T-helper 2 cell (primary cell): ENCODE measurements at regions not wholly inside any gene's neighbourhood (a gene's known extent, or its start where the extent isn't known, plus 50 kb on each side); places are given as distances from the start of the nearest gene placed in this dataset.
"Not testable (repeated sequence)": the region's sequence is repeated elsewhere in the genome, so short reads cannot be mapped to it uniquely, and the experiment has no call there.

Experiments
- DNase-seq, 5 experiments: peaks; one replicate each; pipeline versions ENCODE4 v3.0.0 to v3.0.0-alpha.2; 2012 to 2022

DNA sequence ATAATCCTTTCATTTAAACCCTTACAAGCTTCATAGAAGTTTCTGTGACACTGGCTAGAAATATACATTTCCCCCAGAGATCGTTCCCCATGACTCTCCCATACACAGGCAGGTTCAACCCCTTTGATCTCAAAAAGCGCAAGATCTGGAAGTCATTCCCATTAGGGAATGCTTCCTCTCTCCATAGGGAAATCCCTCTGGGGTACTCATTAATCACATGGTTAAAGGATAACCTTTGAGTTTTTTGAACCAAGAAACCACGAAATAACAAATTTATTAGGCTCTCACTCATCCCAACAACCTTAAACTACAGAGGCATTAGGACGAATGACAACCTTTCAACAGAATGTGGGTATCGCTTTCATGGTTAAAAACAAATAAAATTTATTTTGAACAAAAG is 211.9 kb upstream of the PRICKLE2 start:
- DNase-seq: no peak

DNA sequence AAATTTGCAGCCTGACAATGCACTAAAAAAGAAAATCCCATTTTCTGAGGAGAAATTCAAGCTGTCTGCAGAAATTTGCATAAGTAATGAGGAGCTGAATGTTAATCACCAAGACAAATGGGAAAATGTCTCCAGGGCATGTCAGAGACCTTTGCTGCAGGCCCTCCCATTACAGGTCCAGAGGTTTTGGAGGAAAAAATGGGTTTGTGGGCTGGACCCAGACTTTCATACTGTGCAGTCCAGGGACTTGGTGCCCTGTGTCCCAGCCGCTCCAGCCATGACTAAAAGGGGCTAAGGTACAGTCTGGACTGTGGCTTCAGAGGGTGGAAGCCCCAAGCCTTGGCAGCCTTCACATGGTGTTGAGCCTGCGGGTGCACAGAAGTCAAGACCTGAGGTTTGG is 209.8 kb upstream of the PRICKLE2 start:
- DNase-seq: not testable (repeated sequence)

DNA sequence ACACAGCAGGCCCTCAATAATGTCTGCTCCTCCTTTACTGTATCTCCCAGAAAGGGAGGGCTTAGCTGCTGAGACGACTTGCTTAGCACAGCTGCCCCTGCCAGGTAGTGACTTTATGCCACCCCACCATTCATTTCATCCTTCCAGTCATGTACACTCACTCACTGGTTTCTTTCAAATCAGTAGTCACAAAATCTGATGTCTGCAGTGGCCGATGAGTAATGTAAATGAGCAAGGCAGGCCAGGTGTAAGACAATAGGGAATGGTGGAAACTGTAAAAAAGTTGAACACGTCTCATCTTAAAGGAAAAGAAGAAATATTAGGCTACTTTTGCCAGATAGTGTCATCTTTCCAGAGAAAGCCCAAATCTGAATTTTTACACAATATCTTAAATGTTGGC is 207.6 kb upstream of the PRICKLE2 start:
- DNase-seq: no peak

DNA sequence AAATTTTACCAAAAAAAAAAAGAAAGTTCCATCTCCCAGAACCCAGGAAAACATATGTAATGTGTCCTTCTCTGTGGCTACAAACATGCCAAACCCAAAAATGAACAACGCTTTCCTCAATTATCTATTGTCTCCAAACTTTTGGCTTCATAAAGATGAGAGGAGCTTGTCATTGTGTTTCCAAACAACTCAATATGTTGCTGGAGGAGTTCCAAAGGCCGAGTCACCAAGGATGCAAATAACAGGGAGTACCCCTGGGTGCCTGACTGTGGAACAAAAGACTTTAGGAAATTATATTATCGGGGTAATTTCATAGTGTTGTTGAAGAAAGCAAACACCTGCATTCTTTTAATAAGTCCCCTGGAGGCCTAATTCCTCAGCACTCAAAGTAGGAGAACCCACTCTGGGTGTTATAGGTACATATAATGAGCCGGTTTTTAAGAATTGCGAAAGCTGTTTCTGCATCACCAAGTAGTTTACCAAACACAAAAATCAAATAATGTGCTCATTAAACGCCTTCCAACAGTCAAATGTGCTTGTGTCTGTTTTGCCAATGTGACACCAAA is 206.3 kb upstream of the PRICKLE2 start:
- no peak for DNase-seq

DNA sequence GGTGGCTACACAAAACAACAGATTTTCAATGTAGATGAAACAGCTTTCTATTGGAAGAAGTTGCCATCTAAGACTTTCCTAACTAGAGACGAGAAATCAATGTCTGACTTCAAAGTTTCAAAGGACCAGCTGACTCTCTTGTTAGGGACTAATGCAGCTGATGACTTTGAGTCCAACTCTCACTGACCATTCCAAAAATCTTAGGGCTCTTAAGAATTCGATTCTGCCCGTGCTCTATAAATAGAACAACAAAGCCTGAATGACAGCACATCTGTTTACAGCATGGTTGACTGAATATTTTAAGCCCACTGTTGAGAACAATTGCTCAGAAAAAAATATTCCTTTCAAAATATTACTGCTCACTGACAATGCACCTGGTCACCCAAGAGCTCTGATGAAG is 202.4 kb upstream of the PRICKLE2 start:
- no peak for DNase-seq

DNA sequence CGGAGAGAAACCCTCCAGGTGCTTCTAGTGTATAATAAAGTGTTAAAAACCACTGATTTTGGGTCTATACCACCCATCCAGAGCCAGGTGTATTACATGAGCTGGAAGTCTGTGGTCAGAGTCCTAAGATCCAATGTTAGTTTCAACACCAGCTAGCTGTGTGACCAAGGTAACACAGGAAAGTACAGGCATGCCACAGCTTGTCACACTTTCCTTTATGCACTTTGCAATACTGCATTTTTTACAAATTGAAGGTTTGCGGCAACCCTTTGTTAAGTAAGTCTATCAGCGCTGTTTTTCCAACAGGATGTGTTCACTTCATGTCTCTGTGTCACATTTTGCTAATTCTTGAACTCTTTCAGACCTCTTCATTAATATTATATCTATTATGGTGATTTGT is 201.3 kb upstream of the PRICKLE2 start:
- no peak for DNase-seq

DNA sequence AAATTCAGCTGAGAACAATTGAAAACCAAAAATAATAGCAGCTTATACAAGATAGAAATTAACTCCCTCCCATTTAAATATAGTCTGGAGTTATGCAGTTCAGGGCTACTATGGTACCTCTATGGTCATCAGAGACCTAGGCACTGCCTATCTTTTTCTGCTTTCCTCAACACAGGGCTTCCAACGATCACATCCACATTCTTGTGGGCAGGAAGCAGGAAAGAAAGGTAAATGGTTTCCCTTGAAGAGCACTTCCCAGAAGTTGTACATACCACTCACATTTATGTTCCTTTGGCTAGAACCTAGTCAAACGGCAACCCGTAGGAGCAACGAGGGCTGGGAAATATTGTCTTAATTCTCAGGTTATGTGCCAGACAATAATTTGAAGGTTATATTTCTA is 197.7 kb upstream of the PRICKLE2 start:
- no peak for DNase-seq

DNA sequence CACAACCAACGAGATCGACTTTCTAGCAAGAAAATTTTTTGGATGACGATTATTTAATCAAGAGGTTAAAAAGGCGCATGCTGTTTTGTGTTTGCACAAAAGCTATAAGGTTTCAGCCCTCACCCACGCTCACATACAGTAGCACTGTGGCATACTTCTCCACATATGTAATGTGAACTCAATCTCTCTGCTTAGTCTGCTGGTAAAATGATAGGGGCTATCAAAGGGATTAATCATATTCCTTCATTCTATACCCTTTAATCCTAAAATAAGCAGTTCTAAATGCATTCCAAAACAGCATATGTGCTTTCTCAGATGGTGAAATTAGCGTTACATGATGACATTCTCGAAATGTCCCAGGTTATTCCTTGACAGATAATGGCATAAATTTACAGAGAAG is 196.9 kb upstream of the PRICKLE2 start:
- no peak for DNase-seq

DNA sequence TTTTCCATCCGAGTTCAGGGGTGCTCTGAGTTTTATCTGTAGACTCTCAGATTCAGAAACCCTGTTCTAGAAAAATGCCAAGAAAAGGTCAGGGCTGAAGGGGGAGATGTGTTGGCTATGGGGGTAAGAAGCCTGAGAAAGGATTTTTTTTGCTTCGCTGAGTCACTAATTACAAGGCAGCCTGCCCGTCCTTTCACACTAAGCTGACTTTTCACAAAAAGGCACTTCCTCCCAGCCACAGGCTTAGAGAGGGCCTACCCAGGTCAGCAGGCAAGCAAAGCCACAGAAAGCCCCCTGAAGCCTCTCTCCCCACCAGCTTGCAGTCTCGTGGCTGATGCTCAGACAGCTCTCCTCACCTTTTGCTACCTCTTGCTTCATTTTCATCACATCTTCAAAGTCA is 192.6 kb upstream of the PRICKLE2 start:
- no peak for DNase-seq

DNA sequence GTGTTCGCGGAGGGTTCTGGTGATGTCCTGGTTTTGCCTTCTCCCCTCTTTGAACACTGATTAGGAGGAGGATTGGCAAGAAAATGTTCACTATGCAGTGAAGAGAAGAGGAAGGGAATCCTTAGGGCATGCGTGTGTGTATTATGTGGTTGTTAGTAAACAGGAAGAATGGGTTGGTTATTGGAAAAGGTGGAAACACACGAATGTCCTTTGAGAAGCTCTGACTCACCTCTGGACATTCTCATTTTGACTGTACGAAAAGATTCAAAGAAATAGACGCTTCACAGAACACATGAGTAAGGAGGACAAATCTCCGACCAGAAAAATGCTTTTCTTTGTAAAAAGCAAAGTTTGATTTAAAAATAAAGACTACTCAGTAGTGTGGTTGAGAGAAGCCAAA is 188.8 kb upstream of the PRICKLE2 start:
- DNase-seq: no peak

DNA sequence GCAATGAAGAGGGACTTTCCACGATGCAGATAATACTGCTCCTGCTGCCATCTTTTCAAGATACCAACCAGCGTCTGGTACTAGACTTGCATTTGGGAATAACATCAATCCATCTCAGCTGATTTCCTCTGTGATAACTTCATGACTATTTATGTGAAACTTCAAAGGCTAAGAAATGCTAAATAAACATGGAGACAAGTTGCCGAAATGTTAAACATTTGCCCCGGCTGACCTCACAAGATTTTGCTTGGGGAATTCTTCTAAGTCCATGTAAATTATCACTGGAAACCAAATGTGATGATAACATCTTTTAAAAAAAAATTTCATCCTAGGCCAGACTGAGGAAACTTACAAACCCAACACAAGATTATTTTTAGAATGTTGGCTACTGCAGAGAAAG is 185.8 kb upstream of the PRICKLE2 start:
- DNase-seq: no peak

DNA sequence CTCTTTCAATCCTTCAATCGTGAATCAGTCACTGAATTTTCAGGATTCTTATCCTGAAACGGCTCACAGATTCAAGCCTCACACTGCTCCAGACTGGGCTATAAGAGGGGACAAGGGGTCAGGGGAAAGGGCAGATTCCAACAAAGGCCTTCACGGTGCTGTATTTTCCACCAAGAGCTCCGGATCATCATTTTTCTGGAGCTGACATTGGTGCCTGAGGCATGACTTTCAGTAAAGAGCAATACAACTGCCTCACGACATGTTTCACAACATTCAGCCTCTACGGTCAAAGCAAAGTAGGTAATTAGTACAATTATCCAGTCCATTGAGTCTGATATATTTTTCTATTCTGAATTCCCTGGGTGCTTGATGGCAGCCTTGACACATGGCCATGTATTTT is 185.0 kb upstream of the PRICKLE2 start:
- DNase-seq: no peak

DNA sequence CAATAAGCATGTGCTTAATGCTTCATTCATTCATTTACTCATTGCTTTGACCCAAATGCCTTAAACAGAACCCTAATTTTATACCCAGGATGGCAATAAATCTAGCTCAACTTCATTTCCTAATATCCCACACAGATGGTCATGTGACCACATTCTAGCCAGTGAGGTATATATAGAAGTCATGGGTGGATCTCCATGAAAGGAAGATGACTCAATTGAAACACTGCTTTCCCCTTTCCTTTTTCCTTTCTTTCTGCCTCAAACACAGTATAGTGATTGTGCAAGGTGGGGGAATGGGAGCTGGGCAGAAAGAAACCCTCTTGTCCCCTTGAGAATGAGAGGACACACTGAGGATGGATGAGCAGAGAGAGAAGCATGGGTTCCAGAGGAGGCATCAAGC is 183.5 kb upstream of the PRICKLE2 start:
- DNase-seq: no peak

DNA sequence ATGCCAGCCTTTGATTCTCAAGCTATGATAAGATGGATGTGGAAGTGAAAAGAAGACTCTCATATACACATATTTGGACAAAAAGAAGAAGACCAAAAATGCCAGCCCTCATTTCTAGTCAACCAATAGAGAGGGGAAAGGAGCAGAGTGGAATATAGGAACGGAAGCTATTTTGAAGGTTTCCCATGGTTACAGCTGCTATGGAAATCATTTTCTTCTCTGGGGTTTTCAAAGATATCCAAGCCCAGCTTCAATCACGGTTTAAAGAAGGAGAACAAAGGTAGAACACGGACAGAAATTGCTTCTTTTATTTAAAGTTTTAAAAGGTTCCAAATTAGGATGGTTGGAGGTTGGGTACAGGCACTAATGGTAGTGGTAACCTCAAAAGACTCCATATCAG is 181.0 kb upstream of the PRICKLE2 start:
- DNase-seq: no peak

DNA sequence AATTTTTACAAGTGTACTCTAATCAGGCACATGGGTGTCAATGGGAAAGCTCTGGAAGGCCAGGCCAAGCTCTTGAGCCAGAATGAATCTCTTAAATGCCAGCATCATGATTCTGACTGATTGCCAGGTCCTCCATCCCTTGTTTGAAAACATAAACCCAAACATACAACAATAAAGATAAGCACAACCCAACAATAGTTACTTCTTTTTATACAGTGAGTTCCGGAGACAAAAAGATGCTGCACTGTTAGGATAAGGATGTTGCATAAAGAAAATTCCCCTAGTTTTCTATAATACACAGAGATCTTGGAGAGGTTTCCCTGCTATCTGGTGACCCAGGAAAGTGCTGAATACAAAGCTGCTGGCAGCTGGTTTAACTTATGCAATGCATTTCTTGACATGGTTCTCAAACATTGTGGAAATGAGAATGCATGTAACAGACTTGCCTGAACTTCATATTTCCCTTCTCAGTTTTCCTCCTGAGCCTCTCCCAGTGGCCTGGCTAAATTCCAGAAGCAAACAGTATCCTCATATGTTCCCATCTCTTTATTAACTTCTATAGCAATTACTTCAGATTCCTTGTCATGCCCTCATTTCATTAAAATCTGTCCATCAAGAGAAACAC is 180.1 kb upstream of the PRICKLE2 start:
- no peak for DNase-seq

DNA sequence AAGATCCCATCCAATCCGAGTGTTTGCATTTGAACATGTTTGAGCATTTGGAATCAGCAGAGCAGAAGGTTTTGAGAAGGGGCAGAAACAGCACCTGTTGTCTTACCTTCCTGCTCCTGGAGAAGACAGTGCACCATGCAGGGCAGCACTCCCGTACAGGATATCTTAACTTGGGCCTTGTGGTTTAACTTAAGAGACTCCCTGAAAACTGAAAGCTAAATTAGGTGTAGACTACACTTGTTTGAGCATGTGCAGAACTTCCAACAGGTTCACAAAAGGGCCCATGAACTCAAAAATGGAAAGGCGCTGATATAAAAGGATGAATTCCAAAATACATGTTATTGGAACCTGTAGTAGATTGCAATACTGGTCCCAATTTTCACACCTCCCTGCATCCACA is 175.4 kb upstream of the PRICKLE2 start:
- DNase-seq: no peak

DNA sequence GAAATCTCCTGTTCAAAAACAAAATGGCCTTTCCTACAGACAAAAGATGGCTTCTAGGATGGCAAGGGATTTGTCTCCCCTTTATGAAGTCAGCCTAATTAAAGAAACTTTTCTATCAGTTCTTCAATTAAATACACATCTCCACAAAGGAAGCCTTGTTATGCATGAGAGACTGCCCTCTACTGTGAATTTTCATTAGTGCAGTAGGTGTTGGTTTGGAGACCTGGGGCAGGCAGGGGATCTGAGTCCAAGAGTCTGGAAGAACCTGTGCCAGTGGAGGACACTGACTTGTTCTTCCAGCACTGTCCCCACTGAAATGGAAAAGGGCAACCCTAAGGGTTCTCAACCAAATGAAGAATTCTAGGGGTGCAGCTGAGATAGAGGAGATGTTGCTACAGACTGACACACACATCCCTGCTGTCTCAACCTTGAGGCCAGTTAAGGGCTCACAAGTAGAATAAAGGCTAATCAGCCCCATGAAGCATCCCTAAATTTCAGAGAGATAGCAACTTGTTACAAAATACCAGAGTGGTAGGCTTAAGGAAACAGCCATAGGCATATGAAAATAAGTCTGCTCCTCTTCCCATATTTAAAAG is 174.0 kb upstream of the PRICKLE2 start:
- peak in 1 of 5 experiments; percentile 12 for DNase-seq

DNA sequence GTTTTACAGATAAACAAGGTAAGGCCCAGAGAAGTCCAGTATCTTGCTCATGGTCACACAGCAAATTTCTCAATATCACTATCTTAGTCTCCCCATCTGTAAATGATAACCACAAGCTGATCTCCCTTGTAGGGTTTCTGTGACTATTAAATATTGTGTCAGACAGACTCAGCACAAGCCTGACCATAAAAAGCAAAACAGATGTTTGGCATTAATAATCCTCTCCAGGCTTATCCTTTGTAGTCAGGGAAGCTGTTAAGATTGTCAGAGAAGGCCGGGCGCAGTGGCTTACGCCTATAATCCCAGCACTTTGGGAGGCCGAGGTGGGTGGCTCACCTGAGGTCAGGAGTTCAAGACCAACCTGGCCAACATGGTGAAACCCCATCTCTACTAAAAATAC is 173.2 kb upstream of the PRICKLE2 start:
- DNase-seq: no peak

DNA sequence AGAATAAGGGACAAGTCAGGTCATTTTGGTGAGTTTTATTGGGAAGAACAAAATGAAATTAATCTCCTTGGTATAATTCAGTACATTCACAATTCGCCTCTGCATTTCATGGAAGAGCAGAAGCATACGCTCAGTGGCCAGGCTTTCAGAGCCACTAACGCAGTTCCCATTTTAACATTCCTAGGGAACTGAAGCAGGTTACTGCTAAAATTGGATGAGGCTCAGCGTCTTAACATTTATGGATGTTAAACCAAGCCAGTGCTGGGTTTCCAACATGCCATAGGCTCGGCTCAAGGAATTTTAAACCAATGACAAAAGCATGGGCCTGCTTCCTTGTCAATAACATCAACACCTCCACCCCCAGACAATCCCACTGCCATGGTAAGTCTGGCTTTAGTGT is 172.7 kb upstream of the PRICKLE2 start:
- no peak for DNase-seq

DNA sequence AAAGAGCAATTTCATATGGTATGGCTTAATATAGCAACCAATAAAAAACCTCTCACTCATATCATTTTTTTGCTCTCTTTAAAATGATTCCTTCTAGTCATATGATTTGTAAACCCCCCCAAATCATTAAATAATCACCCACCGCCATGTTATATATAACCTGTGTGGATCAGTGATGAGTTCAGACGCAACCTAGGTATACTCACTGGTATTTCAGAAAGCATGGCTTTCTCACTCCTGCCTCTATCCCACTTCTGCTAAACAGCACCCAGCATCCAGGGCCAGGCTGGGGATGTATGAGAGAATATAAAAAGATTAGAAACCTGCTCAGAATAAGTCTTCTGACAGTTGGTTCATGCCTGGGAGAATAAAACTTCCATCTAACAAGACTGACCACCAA is 172.3 kb upstream of the PRICKLE2 start:
- no peak for DNase-seq

DNA sequence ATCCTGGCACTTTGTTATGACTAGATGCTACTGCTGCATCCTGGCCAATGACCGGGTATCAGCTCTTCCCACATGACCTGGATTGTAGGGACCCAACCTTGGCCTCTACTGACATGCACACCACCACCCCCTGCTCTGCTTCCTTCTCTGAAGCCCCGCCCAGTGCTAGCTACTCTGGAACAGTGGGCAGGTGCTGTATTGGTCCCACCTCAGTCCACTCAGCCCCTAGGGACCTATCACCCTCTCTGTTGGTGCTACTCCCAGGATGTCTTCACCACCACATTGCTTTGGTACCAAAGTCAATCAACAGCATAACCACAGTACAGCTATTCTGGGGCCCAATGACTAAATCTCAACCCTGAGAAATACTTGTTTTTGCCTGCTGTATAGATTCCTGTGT is 170.2 kb upstream of the PRICKLE2 start:
- DNase-seq: no peak

DNA sequence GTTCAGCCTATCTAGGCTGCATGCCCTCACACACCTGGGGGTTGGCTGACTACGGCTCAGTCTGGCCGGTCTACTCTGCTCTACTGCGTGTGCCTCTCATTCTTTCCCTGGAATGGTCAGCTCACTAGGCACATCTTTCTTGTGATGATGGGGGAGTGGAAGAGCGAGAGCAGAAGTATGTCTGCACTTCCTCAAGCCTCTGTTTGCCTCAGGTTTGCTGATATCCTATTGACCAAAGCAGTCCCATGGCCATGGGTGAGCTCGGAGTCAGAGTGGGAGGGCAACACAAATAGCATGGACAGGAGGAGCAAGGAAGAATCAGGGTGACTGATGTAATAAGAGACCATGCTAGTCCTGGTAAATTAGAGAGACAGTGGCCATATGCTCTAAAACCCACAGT is 167.9 kb upstream of the PRICKLE2 start:
- DNase-seq: no peak

DNA sequence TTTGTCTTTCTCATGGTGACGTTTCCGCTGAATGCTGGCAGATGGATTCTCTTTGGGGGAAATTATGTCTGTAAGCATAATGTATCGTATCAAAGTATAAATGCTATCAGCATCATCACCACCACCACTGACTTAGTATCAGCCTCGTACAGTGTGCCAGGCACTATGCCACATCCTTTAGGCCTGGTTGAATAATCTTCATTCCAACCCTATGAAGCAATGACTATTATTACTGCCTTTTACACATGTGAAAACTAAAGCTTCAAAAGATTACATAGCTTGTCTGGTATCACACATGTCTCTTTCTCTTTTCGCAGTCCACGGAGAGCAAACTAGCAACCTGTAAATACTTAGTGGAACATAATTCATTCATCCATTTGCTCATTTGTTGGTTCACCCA is 166.7 kb upstream of the PRICKLE2 start:
- DNase-seq: no peak

DNA sequence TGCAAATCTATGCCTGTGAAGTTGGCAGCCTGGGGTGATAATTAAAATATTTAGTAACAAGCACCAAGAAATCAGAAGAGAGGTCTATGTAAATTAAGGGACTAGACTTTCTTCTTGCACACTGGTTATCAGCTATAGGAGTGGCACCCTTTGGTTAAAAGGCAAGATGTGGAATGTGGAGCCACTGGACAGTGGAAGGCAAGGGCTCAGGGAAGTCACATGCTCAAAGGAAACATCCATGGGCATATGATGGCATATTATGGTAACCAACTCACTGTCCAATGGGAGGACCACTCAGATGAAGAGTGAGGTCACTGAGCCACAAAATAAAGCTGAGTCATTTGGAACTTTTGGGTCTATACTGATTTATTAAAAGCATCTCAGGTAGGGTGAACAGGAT is 165.6 kb upstream of the PRICKLE2 start:
- no peak for DNase-seq

DNA sequence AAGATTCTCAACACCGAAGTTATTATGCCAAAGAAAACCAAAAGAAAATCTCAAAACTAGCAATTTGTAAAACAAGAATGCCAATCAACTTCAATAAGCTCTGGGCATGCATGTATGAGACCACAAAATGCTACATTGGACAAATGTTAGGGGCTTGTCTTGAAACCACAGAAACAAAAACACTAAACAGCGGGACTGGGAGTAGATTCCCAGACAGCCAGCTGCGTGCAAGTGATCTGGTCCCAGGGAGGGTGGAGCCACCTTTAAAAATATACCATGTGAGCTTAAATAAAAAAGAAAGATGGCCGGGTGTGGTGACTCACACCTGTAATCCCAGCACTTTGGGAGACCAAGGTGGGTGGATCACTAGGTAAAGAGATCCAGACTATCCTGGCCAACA is 163.6 kb upstream of the PRICKLE2 start:
- no peak for DNase-seq
